ENCODE measurements at regions not wholly inside any gene's neighbourhood (a gene's known extent, or its start where the extent isn't known, plus 50 kb on each side); places are given as distances from the start of the nearest gene placed in this dataset.
"Not testable (repeated sequence)": the region's sequence is repeated elsewhere in the genome, so short reads cannot be mapped to it uniquely, and the experiment has no call there.

DNA sequence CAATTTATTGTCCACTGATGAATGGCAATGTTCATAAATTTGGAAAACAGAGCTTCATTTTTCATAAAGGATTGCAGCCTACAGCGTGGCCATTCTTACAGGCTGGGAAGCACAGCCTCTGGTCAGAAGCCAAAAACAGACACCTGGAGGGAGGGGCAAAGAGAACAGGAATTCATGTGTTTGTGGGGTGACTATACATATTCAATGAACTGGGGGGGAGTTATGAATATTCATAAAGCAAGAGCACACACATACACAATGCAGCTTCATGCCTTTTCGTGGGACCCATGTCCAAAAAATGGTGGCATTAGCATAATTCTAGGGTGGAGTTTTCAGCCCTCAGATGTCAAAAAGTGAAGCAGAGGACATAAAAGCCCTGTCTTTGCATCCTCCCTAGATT is 173.3 kb downstream of the VEGFC start:
- peaks cover 3% of the 10 kb centered on the region for H3K36me3 Mint-ChIP-seq (ENCODE audit: low read depth, unreplicated experiment)
- FAIRE-seq: no peak

DNA sequence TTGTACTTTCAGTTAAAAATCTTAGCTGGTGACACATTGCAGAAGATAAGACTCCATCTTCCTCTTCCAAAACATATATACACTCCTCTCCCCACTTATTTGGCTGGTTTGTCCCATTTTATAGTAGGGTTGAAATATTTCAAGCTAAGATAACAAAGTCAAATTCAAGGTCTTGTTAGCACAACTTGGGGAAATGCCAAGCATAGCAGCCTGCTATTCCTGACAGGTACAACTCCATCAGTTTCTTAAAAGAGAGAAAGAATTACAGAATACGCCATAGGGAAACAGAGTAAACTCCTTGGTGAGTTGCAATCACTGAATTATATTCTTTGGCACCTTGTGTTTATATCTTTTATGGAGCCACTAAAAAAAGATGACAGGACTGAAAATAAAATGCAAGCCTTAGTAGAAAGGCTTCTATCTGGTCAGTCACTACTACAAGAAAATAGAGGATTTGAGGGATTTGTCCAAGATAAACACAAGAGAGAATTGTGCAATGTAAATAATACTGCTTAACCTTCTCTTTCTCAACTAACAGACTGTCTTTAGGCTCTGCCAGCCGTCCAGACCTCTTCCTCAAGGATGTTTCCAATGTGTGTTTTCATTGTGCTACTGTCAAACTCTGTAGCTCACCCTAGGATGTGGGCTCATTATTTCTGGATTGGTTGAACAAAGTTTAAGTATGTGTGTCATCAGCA is 170.3 kb downstream of the VEGFC start:
- no peaks in the 10 kb centered on the region for H3K36me3 ChIP-seq (ENCODE audit: insufficient read depth, low read length)
- no peaks in the 10 kb centered on the region for H3K27me3 ChIP-seq (ENCODE audit: insufficient read depth, low read length)
- H3K9me3 ChIP-seq (ENCODE audit: insufficient read depth, low read depth, low read length): no peaks in the 10 kb centered on the region
- FAIRE-seq: no peak
- H4K20me1 ChIP-seq (ENCODE audit: insufficient read depth, low read length): no peaks in the 10 kb centered on the region
- DNase-seq (ENCODE audit: low read depth): peak; percentile 26
- no peak overlapping the region for H3K4me3 Mint-ChIP-seq (ENCODE audit: unreplicated experiment)
- peaks cover 1% of the 10 kb centered on the region for H3K27me3 Mint-ChIP-seq (ENCODE audit: low read depth, unreplicated experiment)
- H3K36me3 Mint-ChIP-seq (ENCODE audit: low read depth, unreplicated experiment): peaks cover 3% of the 10 kb centered on the region
- no peaks in the 10 kb centered on the region for H3K79me2 ChIP-seq (ENCODE audit: insufficient read depth, low read length)
- no peak overlapping the region for H3K4me2 ChIP-seq (ENCODE audit: low read length)
- no peak overlapping the region for H3K27ac ChIP-seq (ENCODE audit: low read depth, low read length)
- H3K4me3 ChIP-seq (ENCODE audit: insufficient read depth, low read depth, low read length): no peak overlapping the region
- TF ChIP-seq CTCF (IDR thresholded peaks at IDR 0.05; ENCODE audit: insufficient read depth, low read depth, low read length) (no peak), EZH2 (IDR thresholded peaks at IDR 0.05; ENCODE audit: insufficient read depth, low read length) (no peak)
- no peak overlapping the region for H2AFZ ChIP-seq (ENCODE audit: low read depth, low read length)
- no peak overlapping the region for H3K27ac Mint-ChIP-seq (ENCODE audit: unreplicated experiment)
- no peaks in the 10 kb centered on the region for H3K4me1 ChIP-seq (ENCODE audit: insufficient read depth, low read length)
- no peak overlapping the region for H3K9ac ChIP-seq (ENCODE audit: low read length)
- H3K4me1 Mint-ChIP-seq (ENCODE audit: low read depth, unreplicated experiment): no peaks in the 10 kb centered on the region
- H3K9me3 Mint-ChIP-seq (ENCODE audit: unreplicated experiment): peaks cover 3% of the 10 kb centered on the region

More for the DNA sequence above, 173.3 kb downstream of the VEGFC start:
- no peak for DNase-seq (ENCODE audit: low read depth)
- Histone ChIP-seq H3K27ac (ENCODE audit: low read depth, low read length) (no peak overlapping the region), H3K9ac (ENCODE audit: low read length) (no peak overlapping the region), H3K79me2 (ENCODE audit: insufficient read depth, low read length) (no peaks in the 10 kb centered on the region), H3K27me3 (ENCODE audit: insufficient read depth, low read length) (no peaks in the 10 kb centered on the region), H3K4me1 (ENCODE audit: insufficient read depth, low read length) (no peaks in the 10 kb centered on the region), H4K20me1 (ENCODE audit: insufficient read depth, low read length) (no peaks in the 10 kb centered on the region), H3K36me3 (ENCODE audit: insufficient read depth, low read length) (no peaks in the 10 kb centered on the region), H3K9me3 (ENCODE audit: insufficient read depth, low read depth, low read length) (no peaks in the 10 kb centered on the region), H3K4me2 (ENCODE audit: low read length) (no peak overlapping the region), H2AFZ (ENCODE audit: low read depth, low read length) (no peak overlapping the region), H3K4me3 (ENCODE audit: insufficient read depth, low read depth, low read length) (no peak overlapping the region)
- no peak overlapping the region for H3K4me3 Mint-ChIP-seq (ENCODE audit: unreplicated experiment)
- TF ChIP-seq EZH2 (IDR thresholded peaks at IDR 0.05; ENCODE audit: insufficient read depth, low read length): no peak
- no peak for TF ChIP-seq CTCF (IDR thresholded peaks at IDR 0.05; ENCODE audit: insufficient read depth, low read depth, low read length)
- no peak overlapping the region for H3K27ac Mint-ChIP-seq (ENCODE audit: unreplicated experiment)
- no peaks in the 10 kb centered on the region for H3K4me1 Mint-ChIP-seq (ENCODE audit: low read depth, unreplicated experiment)
- H3K27me3 Mint-ChIP-seq (ENCODE audit: low read depth, unreplicated experiment): peaks cover 1% of the 10 kb centered on the region
- H3K9me3 Mint-ChIP-seq (ENCODE audit: unreplicated experiment): peaks cover 3% of the 10 kb centered on the region

DNA sequence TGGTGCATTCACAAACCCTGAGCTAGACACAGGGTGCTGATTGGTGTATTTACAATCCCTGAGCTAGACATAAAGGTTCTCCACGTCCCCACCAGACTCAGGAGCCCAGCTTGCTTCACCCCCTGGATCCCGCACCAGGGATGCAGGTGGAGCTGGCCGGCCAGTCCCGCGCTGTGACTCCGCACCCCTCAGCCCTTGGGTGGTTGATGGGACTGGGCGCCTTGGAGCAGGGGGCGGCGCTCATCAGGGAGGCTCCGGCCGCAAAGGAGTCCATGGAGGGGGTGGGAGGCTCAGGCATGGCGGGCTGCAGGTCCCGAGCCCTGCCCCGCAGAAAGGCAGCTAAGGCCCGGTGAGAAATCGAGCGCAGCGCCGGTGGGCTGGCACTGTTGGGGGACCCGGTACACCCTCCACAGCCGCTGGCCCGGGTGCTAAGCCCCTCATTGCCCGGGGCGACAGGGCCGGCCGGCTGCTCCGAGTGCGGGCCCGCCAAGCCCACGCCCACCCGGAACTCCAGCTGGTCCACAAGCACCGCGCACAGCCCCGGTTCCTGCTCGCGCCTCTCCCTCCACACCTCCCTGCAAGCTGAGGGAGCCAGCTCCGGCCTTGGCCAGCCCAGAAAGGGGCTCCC is 167.6 kb downstream of the VEGFC start:
- not testable (repeated sequence) for H2AFZ ChIP-seq (ENCODE audit: low read depth, low read length); H3K79me2 ChIP-seq (ENCODE audit: insufficient read depth, low read length); H3K4me2 ChIP-seq (ENCODE audit: low read length); H3K4me3 ChIP-seq (ENCODE audit: insufficient read depth, low read depth, low read length); H3K27ac Mint-ChIP-seq (ENCODE audit: unreplicated experiment); H3K4me1 Mint-ChIP-seq (ENCODE audit: low read depth, unreplicated experiment); H4K20me1 ChIP-seq (ENCODE audit: insufficient read depth, low read length); DNase-seq (ENCODE audit: low read depth); H3K27ac ChIP-seq (ENCODE audit: low read depth, low read length); H3K27me3 ChIP-seq (ENCODE audit: insufficient read depth, low read length); FAIRE-seq; H3K4me1 ChIP-seq (ENCODE audit: insufficient read depth, low read length); H3K36me3 Mint-ChIP-seq (ENCODE audit: low read depth, unreplicated experiment); H3K9ac ChIP-seq (ENCODE audit: low read length); H3K27me3 Mint-ChIP-seq (ENCODE audit: low read depth, unreplicated experiment); H3K9me3 ChIP-seq (ENCODE audit: insufficient read depth, low read depth, low read length); H3K9me3 Mint-ChIP-seq (ENCODE audit: unreplicated experiment); H3K36me3 ChIP-seq (ENCODE audit: insufficient read depth, low read length); H3K4me3 Mint-ChIP-seq (ENCODE audit: unreplicated experiment)

Measured in astrocyte (in vitro differentiated cells and primary cell).